ENCODE measurements at regions not wholly inside any gene's neighbourhood (a gene's known extent, or its start where the extent isn't known, plus 50 kb on each side); places are given as distances from the start of the nearest gene placed in this dataset.

DNA sequence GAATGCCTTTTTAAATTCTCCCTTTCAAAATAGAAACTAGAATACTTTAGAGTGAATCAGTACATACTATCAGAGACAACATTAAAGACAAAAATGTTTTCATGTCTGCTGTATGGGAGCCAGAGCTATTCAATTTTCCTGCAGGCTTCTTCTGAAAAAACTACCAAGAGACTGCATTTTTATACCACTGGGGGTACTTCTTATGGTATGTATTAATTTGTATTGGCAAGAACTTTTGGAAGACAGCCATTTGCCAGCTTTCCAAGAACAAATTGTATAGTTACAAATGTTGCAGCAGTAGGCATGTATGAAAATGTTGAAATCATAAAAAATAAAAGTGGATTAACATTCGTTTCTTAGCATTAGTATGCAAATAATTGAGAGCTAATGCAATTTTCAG lies 1010.0 kb upstream of the CADM2 start:
- H3K9me3 ChIP-seq = no peaks in the 10 kb centered on the region
- H3K27me3 ChIP-seq = no peaks in the 10 kb centered on the region
- intact Hi-C loops (cut with DNase I) = no loop called here
- ATAC-seq (no peak), DNase-seq (no peak), FAIRE-seq (no peak)
- no peaks in the 10 kb centered on the region for H3K36me3 ChIP-seq
- 45 to 52% methylated on average over 1 of the region's 1 CpG for WGBS, 2 donors
- TF ChIP-seq, protein P1, sequence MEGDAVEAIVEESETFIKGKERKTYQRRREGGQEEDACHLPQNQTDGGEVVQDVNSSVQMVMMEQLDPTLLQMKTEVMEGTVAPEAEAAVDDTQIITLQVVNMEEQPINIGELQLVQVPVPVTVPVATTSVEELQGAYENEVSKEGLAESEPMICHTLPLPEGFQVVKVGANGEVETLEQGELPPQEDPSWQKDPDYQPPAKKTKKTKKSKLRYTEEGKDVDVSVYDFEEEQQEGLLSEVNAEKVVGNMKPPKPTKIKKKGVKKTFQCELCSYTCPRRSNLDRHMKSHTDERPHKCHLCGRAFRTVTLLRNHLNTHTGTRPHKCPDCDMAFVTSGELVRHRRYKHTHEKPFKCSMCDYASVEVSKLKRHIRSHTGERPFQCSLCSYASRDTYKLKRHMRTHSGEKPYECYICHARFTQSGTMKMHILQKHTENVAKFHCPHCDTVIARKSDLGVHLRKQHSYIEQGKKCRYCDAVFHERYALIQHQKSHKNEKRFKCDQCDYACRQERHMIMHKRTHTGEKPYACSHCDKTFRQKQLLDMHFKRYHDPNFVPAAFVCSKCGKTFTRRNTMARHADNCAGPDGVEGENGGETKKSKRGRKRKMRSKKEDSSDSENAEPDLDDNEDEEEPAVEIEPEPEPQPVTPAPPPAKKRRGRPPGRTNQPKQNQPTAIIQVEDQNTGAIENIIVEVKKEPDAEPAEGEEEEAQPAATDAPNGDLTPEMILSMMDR (IDR thresholded peaks at IDR 0.05) = no peak
- H3K27ac ChIP-seq = no peak overlapping the region
- no peaks in the 10 kb centered on the region for H3K4me1 ChIP-seq
- no peak overlapping the region for H3K4me3 ChIP-seq

DNA sequence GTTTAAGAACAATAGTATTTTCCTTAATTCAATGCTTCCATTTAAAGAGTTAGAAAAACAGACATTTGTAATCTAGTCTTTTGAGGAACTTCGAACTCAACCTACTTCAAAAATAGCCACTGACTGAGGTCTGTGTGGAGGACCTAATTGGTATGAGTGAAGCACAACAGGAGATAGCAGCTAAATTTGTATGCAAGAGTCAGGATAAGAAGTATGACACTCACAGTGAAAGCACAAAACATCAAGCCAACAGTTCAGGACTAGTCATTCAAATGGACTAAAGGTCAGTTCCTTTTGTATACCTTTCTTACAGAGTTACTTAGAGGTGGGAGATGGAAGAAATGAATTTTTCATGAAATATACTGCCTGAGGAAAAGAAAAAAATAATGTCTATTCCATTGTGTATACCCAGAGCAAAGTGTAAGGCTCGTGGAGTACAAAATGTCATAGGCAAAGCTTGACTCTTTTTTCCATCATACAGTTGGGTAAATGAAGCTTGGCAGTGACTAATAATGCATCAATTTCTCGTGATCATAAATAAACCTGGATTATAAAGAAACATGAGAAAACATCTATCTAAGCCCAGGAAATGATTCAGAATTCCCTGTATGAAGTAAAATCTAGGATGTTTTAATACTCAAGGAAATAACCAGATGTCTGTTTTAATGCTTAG lies 1005.2 kb upstream of the CADM2 start:
- Histone ChIP-seq H3K9me3 (no peaks in the 10 kb centered on the region), H3K36me3 (no peaks in the 10 kb centered on the region), H3K4me3 (no peak overlapping the region), H3K27ac (no peak overlapping the region), H3K4me1 (no peaks in the 10 kb centered on the region), H3K27me3 (no peaks in the 10 kb centered on the region)
- WGBS, 2 donors = 40 to 53% methylated on average over 3 of the region's 3 CpGs
- DNase-seq (no peak), ATAC-seq (no peak), FAIRE-seq (no peak)
- intact Hi-C loops (cut with DNase I) = no loop called here
- TF ChIP-seq, protein P1 (IDR thresholded peaks at IDR 0.05) = no peak

DNA sequence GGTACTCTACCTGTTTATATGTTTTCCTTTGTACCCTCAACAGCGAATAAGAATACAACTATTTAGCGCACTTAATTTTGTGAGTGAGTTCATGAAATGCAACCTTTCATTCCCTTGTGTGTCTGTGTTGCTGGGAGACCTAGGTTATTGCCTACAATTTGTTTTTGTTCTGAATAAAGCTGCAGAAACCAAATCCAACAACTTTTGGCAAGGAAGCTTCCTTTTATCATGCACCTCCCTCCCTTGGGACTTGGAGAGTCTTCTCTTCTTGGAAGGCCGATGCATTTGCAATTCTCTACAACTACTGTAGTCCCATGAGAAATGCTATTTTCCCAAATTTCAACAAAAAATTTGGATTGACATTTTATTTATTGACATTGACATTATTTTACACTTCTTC lies 1002.4 kb upstream of the CADM2 start:
- H3K9me3 ChIP-seq = no peaks in the 10 kb centered on the region
- no peak overlapping the region for H3K4me3 ChIP-seq
- no peaks in the 10 kb centered on the region for H3K4me1 ChIP-seq
- H3K36me3 ChIP-seq = no peaks in the 10 kb centered on the region
- intact Hi-C loops (cut with DNase I) = no loop called here
- DNase-seq = no peak
- no peak for ATAC-seq
- no peak overlapping the region for H3K27ac ChIP-seq
- no peaks in the 10 kb centered on the region for H3K27me3 ChIP-seq
- TF ChIP-seq, protein P1 (IDR thresholded peaks at IDR 0.05) = no peak
- 75 to 77% methylated on average over 3 of the region's 3 CpGs for WGBS, 2 donors
- FAIRE-seq = no peak

DNA sequence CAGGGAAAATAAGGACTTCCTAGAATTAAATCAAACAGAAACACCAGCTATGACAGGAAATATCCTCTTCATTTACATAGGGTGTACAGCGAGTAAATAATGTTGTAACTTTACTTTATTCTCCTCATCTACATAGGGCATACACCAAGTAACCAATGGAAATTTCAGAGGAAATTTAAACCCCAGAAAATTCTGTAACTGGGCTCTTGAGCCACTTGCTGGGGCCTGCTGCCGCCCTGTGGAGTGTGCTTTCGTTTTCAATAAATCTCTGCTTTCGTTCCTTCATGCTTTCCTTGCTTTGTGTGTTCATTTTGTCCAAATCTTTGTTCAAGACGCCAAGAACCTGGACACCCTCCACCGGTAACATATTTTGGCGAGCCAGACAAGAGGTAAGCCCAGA lies 990.4 kb upstream of the CADM2 start:
- Histone ChIP-seq H3K27ac (no peak overlapping the region), H3K4me1 (no peaks in the 10 kb centered on the region), H3K27me3 (no peaks in the 10 kb centered on the region), H3K4me3 (no peak overlapping the region), H3K9me3 (no peaks in the 10 kb centered on the region), H3K36me3 (no peaks in the 10 kb centered on the region)
- 68 to 79% methylated on average over 7 of the region's 7 CpGs for WGBS, 2 donors
- intact Hi-C loops (cut with DNase I) = no loop called here
- FAIRE-seq (no peak), DNase-seq (no peak), ATAC-seq (no peak)
- TF ChIP-seq, protein P1 (IDR thresholded peaks at IDR 0.05) = no peak

DNA sequence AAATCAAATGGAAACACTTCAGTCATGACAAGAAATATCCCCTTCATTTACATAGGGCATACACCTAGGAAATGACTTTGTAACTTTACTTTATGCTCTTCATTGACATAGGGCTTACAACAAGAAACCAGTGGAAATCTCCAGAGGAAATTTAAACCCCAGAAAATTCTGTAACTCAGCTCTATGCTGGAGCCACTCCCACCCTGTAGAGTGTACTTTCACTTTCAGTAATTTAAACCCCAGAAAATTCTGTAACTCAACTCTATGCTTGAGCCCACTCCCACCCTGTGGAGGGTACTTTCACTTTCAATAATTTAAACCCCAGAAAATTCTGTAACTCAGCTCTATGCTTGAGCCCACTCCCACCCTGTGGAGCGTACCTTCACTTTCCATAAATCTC lies 987.1 kb upstream of the CADM2 start:
- TF ChIP-seq, protein P1 (IDR thresholded peaks at IDR 0.05) = no peak
- Histone ChIP-seq H3K36me3 (no peaks in the 10 kb centered on the region), H3K4me3 (no peak overlapping the region), H3K4me1 (no peaks in the 10 kb centered on the region), H3K9me3 (no peaks in the 10 kb centered on the region), H3K27me3 (no peaks in the 10 kb centered on the region), H3K27ac (no peak overlapping the region)
- intact Hi-C loops (cut with DNase I) = no loop called here
- FAIRE-seq (no peak), ATAC-seq (no peak), DNase-seq (no peak)
- WGBS, 2 donors = 58 to 85% methylated on average over 1 of the region's 1 CpG

All from pancreas (tissue), 10 donors.